ENCODE measurements at regions not wholly inside any gene's neighbourhood (a gene's known extent, or its start where the extent isn't known, plus 50 kb on each side); places are given as distances from the start of the nearest gene placed in this dataset.

DNA sequence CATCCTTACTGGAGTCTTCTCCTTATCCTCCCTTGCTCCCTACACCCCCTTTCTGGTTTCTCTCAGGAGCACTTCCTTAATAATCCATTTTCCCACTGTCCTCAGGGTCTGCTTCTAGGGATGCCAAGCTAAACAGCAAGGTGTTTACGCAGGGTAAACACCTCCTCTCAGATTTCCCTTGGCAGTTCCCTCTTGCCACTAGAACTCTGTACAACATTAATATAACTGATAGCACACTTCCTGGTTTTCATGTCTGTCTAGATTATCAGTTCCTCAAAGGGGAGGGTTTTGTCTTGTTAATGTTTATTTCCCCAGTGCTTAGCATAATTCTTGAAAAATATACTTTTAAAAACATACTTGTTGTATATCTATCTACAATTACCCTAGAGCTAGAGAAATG is 118.0 kb upstream of the SLC24A5 start:
- no peak overlapping the region for H3K27ac ChIP-seq

DNA sequence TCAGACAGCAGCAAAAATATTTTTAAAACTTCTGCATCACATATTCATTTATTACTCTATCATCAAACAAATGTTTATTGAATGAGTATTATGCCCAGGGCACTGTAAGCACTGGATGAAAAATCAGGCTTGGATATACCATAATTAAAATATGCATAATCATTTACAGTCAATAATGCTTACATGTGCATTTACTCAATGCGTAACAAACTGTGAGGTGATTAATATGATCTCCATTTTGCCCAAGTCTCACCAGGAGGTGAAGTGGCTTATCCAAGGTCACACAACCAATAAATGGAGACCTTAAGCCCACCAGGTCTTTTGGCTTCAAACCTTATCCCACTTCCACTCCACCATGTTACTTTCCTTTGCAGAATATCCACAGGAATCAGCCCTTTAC is 117.3 kb upstream of the SLC24A5 start:
- no peak overlapping the region for H3K27ac ChIP-seq
- no peaks in the 10 kb centered on the region for H3K36me3 ChIP-seq (ENCODE audit: insufficient read depth in 1 of 2, low read depth in 1 of 2)
- intact Hi-C loops (cut with DNase I), result no loop called here
- H3K4me1 ChIP-seq, result no peaks in the 10 kb centered on the region
- ATAC-seq, result no peak
- TF ChIP-seq, protein P1, sequence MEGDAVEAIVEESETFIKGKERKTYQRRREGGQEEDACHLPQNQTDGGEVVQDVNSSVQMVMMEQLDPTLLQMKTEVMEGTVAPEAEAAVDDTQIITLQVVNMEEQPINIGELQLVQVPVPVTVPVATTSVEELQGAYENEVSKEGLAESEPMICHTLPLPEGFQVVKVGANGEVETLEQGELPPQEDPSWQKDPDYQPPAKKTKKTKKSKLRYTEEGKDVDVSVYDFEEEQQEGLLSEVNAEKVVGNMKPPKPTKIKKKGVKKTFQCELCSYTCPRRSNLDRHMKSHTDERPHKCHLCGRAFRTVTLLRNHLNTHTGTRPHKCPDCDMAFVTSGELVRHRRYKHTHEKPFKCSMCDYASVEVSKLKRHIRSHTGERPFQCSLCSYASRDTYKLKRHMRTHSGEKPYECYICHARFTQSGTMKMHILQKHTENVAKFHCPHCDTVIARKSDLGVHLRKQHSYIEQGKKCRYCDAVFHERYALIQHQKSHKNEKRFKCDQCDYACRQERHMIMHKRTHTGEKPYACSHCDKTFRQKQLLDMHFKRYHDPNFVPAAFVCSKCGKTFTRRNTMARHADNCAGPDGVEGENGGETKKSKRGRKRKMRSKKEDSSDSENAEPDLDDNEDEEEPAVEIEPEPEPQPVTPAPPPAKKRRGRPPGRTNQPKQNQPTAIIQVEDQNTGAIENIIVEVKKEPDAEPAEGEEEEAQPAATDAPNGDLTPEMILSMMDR (IDR thresholded peaks at IDR 0.05), result no peak
- 87 to 100% (median 96%) methylated on average over 1 of the region's 1 CpG for WGBS, 3 donors
- no peak overlapping the region for H3K4me3 ChIP-seq
- no peaks in the 10 kb centered on the region for H3K27me3 ChIP-seq (ENCODE audit: insufficient read depth in 3 of 3, low read length in 2 of 3)
- no peak for DNase-seq
- H3K9me3 ChIP-seq, result no peaks in the 10 kb centered on the region

More for the DNA sequence above, 118.0 kb upstream of the SLC24A5 start:
- H3K4me3 ChIP-seq, result no peak overlapping the region
- DNase-seq (no peak), ATAC-seq (no peak)
- H3K27me3 ChIP-seq (ENCODE audit: insufficient read depth in 3 of 3, low read length in 2 of 3), result no peaks in the 10 kb centered on the region
- H3K9me3 ChIP-seq, result no peaks in the 10 kb centered on the region
- H3K36me3 ChIP-seq (ENCODE audit: insufficient read depth in 1 of 2, low read depth in 1 of 2), result no peaks in the 10 kb centered on the region
- TF ChIP-seq, protein P1 (IDR thresholded peaks at IDR 0.05), result no peak
- 81 to 88% (median 84%) methylated on average over 1 of the region's 1 CpG for WGBS, 3 donors
- intact Hi-C loops (cut with DNase I), result no loop called here
- no peaks in the 10 kb centered on the region for H3K4me1 ChIP-seq

DNA sequence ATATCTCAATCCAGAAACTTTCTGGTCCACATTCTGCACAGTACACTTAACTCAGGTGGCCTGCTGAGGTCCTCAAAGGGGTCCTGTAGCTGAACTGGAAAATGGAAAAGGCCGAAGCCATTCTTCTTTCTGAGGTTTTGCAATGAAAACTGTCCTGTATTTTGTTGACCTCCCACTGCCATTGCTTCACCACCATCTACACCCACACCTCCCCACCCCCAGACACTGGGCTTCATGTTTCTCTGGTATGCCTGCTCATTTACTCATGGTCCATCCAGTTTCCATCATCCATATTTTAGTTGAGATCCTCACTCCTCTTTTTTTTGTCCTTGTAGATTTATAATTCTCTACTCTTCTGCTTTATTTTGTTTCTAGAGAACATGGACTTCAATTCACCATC is 115.7 kb upstream of the SLC24A5 start:
- Histone ChIP-seq H3K36me3 (ENCODE audit: insufficient read depth in 1 of 2, low read depth in 1 of 2) (no peaks in the 10 kb centered on the region), H3K4me3 (no peak overlapping the region), H3K27ac (no peak overlapping the region), H3K4me1 (no peaks in the 10 kb centered on the region), H3K9me3 (no peaks in the 10 kb centered on the region), H3K27me3 (ENCODE audit: insufficient read depth in 3 of 3, low read length in 2 of 3) (no peaks in the 10 kb centered on the region)
- no peak for ATAC-seq
- WGBS, 3 donors, result 91 to 98% (median 92%) methylated on average over 1 of the region's 1 CpG
- TF ChIP-seq, protein P1 (IDR thresholded peaks at IDR 0.05), result no peak
- intact Hi-C loops (cut with DNase I), result no loop called here
- DNase-seq, result no peak

DNA sequence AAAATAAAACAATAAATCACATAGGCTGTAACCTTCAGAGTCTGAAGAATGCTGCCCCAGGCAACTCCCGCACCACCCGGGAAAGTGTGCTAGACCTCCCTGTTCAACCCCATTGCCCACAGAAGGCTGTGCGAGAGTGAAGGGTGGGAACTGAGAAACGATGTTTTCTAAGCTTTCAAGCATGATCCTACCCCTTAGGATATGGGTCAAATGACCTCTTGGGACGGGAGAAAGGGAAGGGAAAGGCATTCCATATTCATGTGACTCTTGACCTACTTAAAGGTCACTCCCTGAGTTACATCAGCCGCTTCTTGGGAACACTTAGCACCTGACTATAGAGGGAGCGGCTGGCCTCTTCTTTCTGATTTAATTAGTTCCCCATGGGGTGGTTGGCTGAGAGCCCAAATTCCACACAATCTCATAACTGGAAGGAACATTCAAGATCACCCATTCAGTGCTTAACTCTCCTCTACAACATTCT is 114.7 kb upstream of the SLC24A5 start:
- no peak overlapping the region for H3K4me3 ChIP-seq
- no peaks in the 10 kb centered on the region for H3K9me3 ChIP-seq
- H3K36me3 ChIP-seq (ENCODE audit: insufficient read depth in 1 of 2, low read depth in 1 of 2), result no peaks in the 10 kb centered on the region
- TF ChIP-seq, protein P1 (IDR thresholded peaks at IDR 0.05), result no peak
- no peak overlapping the region for H3K27ac ChIP-seq
- no peaks in the 10 kb centered on the region for H3K4me1 ChIP-seq
- ATAC-seq (peak in 2 of 4 donors; percentile 27 to 35), DNase-seq (peak in 1 of 2 donors; percentile 17)
- H3K27me3 ChIP-seq (ENCODE audit: insufficient read depth in 3 of 3, low read length in 2 of 3), result no peaks in the 10 kb centered on the region
- WGBS, 3 donors, result 31 to 33% (median 33%) methylated on average over 7 of the region's 7 CpGs
- intact Hi-C loops (cut with DNase I), result no loop called here

DNA sequence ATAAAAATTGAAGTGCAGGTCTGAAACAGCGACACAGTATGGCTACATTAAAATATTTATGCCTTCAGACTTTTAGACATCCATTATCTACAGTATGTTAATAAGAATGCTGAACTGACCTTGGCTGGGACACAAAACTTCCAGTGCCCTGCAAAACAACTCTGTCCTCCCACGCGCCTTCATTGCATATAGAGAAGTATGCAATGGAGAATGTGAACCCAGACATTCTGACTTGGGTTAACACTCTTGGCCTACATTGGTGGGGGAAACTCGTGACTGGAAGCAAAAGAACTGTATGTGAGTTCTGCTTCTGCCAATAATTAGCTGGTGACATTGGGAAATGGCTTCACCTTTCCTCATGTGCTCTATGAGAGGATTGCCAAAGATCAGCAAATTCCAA is 110.5 kb upstream of the SLC24A5 start:
- TF ChIP-seq, protein P1 (IDR thresholded peaks at IDR 0.05), result no peak
- WGBS, 3 donors, result 78 to 84% (median 83%) methylated on average over 4 of the region's 4 CpGs
- Histone ChIP-seq H3K27ac (no peak overlapping the region), H3K36me3 (ENCODE audit: insufficient read depth in 1 of 2, low read depth in 1 of 2) (no peaks in the 10 kb centered on the region), H3K4me3 (no peak overlapping the region), H3K9me3 (no peaks in the 10 kb centered on the region), H3K4me1 (no peaks in the 10 kb centered on the region), H3K27me3 (ENCODE audit: insufficient read depth in 3 of 3, low read length in 2 of 3) (no peaks in the 10 kb centered on the region)
- no peak for ATAC-seq
- no peak for DNase-seq
- intact Hi-C loops (cut with DNase I), result no loop called here

Data from psoas muscle (tissue), 7 donors.